ENCODE measurements at regions not wholly inside any gene's neighbourhood (a gene's known extent, or its start where the extent isn't known, plus 50 kb on each side); places are given as distances from the start of the nearest gene placed in this dataset.
A peak's percentile ranks its signal among the peaks of the same experiment; 100 is the strongest.

DNA sequence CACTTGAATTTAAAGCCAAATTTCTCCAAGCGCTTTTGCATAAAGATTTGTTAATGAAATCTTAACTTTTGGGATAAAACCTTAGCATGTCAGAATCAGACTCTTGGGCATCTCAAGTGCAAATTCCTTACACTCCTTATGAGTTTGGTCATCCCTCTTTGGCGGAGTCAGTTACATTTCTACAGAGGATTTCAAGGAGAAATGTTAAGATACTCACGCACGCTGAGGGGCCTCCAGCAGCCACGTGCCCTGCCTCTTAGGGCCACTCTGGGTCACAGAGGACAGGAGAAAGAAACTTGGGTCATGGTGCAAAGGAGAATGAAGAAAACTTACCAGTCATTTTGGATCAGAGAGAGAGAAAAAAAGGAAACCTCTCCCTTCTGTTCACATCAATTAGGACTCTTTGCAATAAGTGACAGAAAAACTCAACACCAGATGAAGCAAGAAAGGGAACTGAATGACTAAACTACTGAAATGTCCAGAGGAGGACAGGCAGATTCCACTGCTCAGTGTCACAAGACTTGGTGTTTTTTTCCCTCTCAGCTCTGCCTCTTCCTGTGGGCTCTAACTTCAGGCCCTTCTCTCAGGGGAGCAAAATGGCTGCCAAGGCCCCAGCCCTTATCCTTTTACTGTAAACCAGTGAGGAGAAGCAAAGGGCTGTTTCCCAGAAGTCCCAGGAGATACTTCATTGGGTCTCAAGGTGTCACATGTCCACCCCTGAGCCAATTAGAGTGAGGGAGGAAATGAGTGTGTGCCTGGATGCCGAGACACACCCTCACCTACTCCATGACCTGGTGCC is 63.3 kb upstream of the NFIL3 start:
- DNase-seq, result no peak
- Histone ChIP-seq H3K27me3 (no peaks in the 10 kb centered on the region), H3K4me1 (no peaks in the 10 kb centered on the region), H3K27ac (no peak overlapping the region), H3K36me3 (no peaks in the 10 kb centered on the region), H3K4me3 (no peak overlapping the region), H3K9me3 (no peaks in the 10 kb centered on the region)
- ATAC-seq, result peak; percentile 61
- intact Hi-C loops (cut with DNase I), result no loop called here
- TF ChIP-seq, protein P1, sequence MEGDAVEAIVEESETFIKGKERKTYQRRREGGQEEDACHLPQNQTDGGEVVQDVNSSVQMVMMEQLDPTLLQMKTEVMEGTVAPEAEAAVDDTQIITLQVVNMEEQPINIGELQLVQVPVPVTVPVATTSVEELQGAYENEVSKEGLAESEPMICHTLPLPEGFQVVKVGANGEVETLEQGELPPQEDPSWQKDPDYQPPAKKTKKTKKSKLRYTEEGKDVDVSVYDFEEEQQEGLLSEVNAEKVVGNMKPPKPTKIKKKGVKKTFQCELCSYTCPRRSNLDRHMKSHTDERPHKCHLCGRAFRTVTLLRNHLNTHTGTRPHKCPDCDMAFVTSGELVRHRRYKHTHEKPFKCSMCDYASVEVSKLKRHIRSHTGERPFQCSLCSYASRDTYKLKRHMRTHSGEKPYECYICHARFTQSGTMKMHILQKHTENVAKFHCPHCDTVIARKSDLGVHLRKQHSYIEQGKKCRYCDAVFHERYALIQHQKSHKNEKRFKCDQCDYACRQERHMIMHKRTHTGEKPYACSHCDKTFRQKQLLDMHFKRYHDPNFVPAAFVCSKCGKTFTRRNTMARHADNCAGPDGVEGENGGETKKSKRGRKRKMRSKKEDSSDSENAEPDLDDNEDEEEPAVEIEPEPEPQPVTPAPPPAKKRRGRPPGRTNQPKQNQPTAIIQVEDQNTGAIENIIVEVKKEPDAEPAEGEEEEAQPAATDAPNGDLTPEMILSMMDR (IDR thresholded peaks at IDR 0.05), result no peak

DNA sequence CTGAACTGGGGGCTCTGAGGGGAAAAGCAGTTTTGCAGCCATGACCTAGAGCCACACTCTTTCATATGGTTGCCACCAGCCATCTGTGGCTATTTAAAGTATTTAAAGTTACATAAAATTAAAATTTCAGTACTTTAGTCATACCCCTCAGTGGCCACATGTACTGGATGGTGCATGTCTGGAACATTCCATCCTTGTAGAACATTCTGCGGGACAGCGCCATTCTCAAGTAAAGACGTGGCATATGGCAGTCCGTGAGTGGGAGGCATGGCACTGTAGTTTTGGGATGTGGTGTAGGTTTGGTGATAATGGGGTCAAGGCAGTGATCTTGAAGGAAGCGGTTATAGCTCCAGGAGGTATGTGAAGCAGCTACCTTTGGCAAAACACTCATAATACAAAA is 61.4 kb upstream of the NFIL3 start:
- DNase-seq, result no peak
- H3K4me1 ChIP-seq, result no peaks in the 10 kb centered on the region
- H3K9me3 ChIP-seq, result no peaks in the 10 kb centered on the region
- H3K36me3 ChIP-seq, result no peaks in the 10 kb centered on the region
- no peak overlapping the region for H3K27ac ChIP-seq
- H3K4me3 ChIP-seq, result no peak overlapping the region
- TF ChIP-seq, protein P1 (IDR thresholded peaks at IDR 0.05), result no peak
- no peak for ATAC-seq
- H3K27me3 ChIP-seq, result no peaks in the 10 kb centered on the region
- intact Hi-C loops (cut with DNase I), result no loop called here

DNA sequence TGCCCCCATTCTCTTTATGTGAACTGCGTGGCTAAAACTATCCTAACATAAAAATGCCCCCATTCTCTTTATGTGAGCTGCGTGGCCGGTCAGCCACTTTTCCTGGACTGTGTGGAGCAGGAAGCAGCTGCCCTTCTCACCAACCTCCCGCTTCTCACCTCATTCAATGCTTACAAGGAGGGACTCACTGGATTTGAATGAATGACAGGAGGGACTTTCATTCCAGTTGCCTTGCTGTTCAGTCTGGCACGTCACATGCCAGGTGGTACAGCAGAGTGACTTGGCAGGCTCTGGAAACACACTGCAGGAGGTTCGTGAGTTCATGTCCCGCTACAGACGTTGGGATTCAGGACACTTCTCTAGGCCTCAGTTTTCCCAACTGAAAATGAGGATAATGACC is 60.2 kb upstream of the NFIL3 start:
- ATAC-seq (no peak), DNase-seq (no peak)
- intact Hi-C loops (cut with DNase I), result no loop called here
- TF ChIP-seq, protein P1 (IDR thresholded peaks at IDR 0.05), result no peak
- Histone ChIP-seq H3K4me1 (no peaks in the 10 kb centered on the region), H3K9me3 (no peaks in the 10 kb centered on the region), H3K4me3 (no peak overlapping the region), H3K36me3 (no peaks in the 10 kb centered on the region), H3K27ac (no peak overlapping the region), H3K27me3 (no peaks in the 10 kb centered on the region)

DNA sequence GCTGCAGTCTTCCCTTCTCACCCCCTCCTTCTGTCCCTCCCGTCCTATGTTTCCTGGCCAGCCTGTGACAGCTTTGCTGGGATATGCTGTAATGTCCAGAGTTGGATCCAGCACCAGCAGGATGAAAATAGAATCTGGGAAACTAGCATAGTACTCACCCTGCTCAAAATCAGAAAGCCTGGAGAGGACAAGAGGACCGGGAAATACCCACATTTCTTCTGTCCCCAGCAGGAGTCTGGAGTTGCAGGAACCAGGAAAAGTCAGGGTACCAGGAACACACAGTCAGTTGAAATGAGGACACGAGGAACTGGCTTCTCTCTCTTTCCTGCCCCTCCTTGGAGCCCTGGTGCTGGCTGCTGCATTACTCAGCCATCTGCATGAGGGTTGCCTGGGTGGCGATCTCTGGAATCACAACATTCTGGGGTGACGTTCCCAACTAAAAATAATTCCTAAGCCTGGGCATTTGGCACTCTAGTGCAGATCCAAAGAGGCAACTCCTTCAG is 59.6 kb upstream of the NFIL3 start:
- no peaks in the 10 kb centered on the region for H3K27me3 ChIP-seq
- peak overlapping the region; percentile 30 for H3K27ac ChIP-seq
- no peaks in the 10 kb centered on the region for H3K9me3 ChIP-seq
- H3K4me1 ChIP-seq, result no peaks in the 10 kb centered on the region
- H3K4me3 ChIP-seq, result no peak overlapping the region
- TF ChIP-seq, protein P1 (IDR thresholded peaks at IDR 0.05), result no peak
- intact Hi-C loops (cut with DNase I), result no loop called here
- ATAC-seq (peak; percentile 64), DNase-seq (no peak)
- no peaks in the 10 kb centered on the region for H3K36me3 ChIP-seq

DNA sequence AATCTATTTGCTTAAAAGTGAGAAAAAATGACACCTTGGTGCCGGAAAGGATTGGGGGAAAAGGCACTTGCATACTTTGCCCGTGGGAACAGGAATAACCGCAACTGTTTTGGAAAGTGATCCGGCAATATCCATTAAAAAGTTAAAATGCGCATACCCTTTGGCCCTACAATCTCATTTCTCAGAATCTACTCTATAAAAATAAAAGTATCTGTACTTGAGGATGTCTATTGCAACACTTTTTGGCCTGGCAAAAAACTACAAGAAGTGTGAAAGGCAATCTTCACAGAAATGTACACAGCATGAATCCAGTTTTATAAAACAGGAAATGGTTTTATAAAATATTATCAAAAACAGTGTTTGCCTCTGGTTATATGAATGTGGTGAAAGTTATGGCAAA is 58.3 kb upstream of the NFIL3 start:
- Histone ChIP-seq H3K36me3 (no peaks in the 10 kb centered on the region), H3K27me3 (no peaks in the 10 kb centered on the region), H3K27ac (no peak overlapping the region), H3K4me1 (no peaks in the 10 kb centered on the region), H3K4me3 (no peak overlapping the region), H3K9me3 (no peaks in the 10 kb centered on the region)
- intact Hi-C loops (cut with DNase I), result no loop called here
- TF ChIP-seq, protein P1 (IDR thresholded peaks at IDR 0.05), result no peak
- no peak for DNase-seq
- no peak for ATAC-seq

All from upper lobe of right lung (tissue), 1 donor.